CD8-positive, alpha-beta memory T cell (primary cell): ENCODE measurements at regions not wholly inside any gene's neighbourhood (a gene's known extent, or its start where the extent isn't known, plus 50 kb on each side); places are given as distances from the start of the nearest gene placed in this dataset.

Source experiments
- CTCF ChIA-PET: fragments of 350-600 bp; sonication (Branson Sonifier 250); formaldehyde crosslinking; loops from one replicate; lab custom pipeline; 2021; ENCODE audit warnings: antibody characterized with exemption; lab: Charles Lee
- POLR2A ChIA-PET: fragments of 350-600 bp; sonication (Branson Sonifier 250); formaldehyde crosslinking; loops from one replicate; lab custom pipeline; 2021; ENCODE audit warnings: antibody characterized with exemption; lab: Charles Lee
- DNase-seq, 5 donors: peaks; one replicate each; pipeline versions ENCODE4 v3.0.0 to v3.0.0-alpha.2; 2020 to 2022; ENCODE audit warnings: mixed read lengths in 1 of 5
- H3K27ac ChIP-seq: one replicate; pipeline ENCODE4 v1.7.0; 2013; ENCODE audit warnings: low read depth, mild to moderate bottlenecking, low read length, moderate library complexity
- H3K27me3 ChIP-seq: 2 replicates; pipeline ENCODE4 v1.7.0; 2013; ENCODE audit warnings: low read length, mild to moderate bottlenecking; ENCODE audit not compliant: insufficient read depth, poor library complexity, severe bottlenecking
- H3K36me3 ChIP-seq: 2 replicates; pipeline ENCODE4 v1.7.0; 2013; ENCODE audit warnings: mild to moderate bottlenecking, low read length, moderate library complexity; ENCODE audit not compliant: insufficient read depth
- H3K4me1 ChIP-seq: 2 replicates; pipeline ENCODE4 v1.7.0; 2013; ENCODE audit warnings: mild to moderate bottlenecking, low read length, moderate library complexity; ENCODE audit not compliant: insufficient read depth
- H3K4me3 ChIP-seq: 2 replicates; pipeline ENCODE4 v1.7.0; 2013; ENCODE audit warnings: mild to moderate bottlenecking, low read length
- H3K9me3 ChIP-seq: 2 replicates; pipeline ENCODE4 v1.7.0; 2013; ENCODE audit warnings: mild to moderate bottlenecking, low read length
- H3K27ac Mint-ChIP-seq, 8 donors: one replicate each; pipeline ENCODE4 v1.8.0; 2020 to 2021; ENCODE audit warnings: mixed read lengths in 8 of 8, mild to moderate bottlenecking in 6 of 8, inconsistent platforms in 3 of 8, moderate library complexity in 3 of 8
- H3K27me3 Mint-ChIP-seq, 2 donors: one replicate each; pipeline ENCODE4 v1.8.0; 2020 to 2021; ENCODE audit warnings: mixed read lengths in 2 of 2, mild to moderate bottlenecking in 1 of 2, moderate library complexity in 1 of 2
- H3K36me3 Mint-ChIP-seq, 3 donors: one replicate each; pipeline ENCODE4 v1.8.0; 2020 to 2021; ENCODE audit warnings: mixed read lengths in 3 of 3, inconsistent platforms in 1 of 3, mild to moderate bottlenecking in 1 of 3
- H3K4me1 Mint-ChIP-seq, 3 donors: one replicate each; pipeline ENCODE4 v1.8.0; 2020 to 2021; ENCODE audit warnings: mixed read lengths in 3 of 3, inconsistent platforms in 1 of 3, mild to moderate bottlenecking in 1 of 3
- H3K4me3 Mint-ChIP-seq, 7 donors: one replicate each; pipeline ENCODE4 v1.8.0; 2020 to 2021; ENCODE audit warnings: mixed read lengths in 7 of 7, mild to moderate bottlenecking in 6 of 7, moderate library complexity in 4 of 7, inconsistent platforms in 2 of 7
- H3K9me3 Mint-ChIP-seq, 5 donors: one replicate each; pipeline ENCODE4 v1.8.0; 2020 to 2022; ENCODE audit warnings: mixed read lengths in 5 of 5, mild to moderate bottlenecking in 3 of 5, moderate library complexity in 2 of 5, inconsistent platforms in 1 of 5

GRCh38 chr5:28117273-28117672 lies 1078.9 kb upstream of the CDH9 start:
- no peak overlapping the region for H3K27ac Mint-ChIP-seq
- ChIA-PET POLR2A (no interaction called here), CTCF (no interaction called here)
- no peak for DNase-seq
- no peak overlapping the region for H3K4me3 Mint-ChIP-seq
- Histone ChIP-seq H3K36me3 (no peaks in the 10 kb centered on the region), H3K4me3 (no peak overlapping the region), H3K9me3 (no peaks in the 10 kb centered on the region), H3K27me3 (no peaks in the 10 kb centered on the region), H3K27ac (no peak overlapping the region), H3K4me1 (no peaks in the 10 kb centered on the region)
- H3K4me1 Mint-ChIP-seq = no peaks in the 10 kb centered on the region
- H3K36me3 Mint-ChIP-seq = no peaks in the 10 kb centered on the region
- peaks cover 9 to 43% (median 23%) of the 10 kb centered on the region in 5 donors for H3K9me3 Mint-ChIP-seq
- peaks cover 0 to 2% of the 10 kb centered on the region in 2 donors for H3K27me3 Mint-ChIP-seq

- Mint-ChIP-seq H3K27ac (no peak overlapping the region), H3K9me3 (peaks cover 8 to 20% (median 12%) of the 10 kb centered on the region in 5 donors), H3K4me1 (no peaks in the 10 kb centered on the region), H3K27me3 (peaks cover 0 to 2% of the 10 kb centered on the region in 2 donors), H3K36me3 (no peaks in the 10 kb centered on the region), H3K4me3 (no peak overlapping the region)
- ChIA-PET POLR2A (no interaction called here), CTCF (no interaction called here)
- no peaks in the 10 kb centered on the region for H3K36me3 ChIP-seq
- H3K4me3 ChIP-seq = no peak overlapping the region
- H3K9me3 ChIP-seq = no peaks in the 10 kb centered on the region
- H3K27ac ChIP-seq = no peak overlapping the region
- no peaks in the 10 kb centered on the region for H3K27me3 ChIP-seq
- no peaks in the 10 kb centered on the region for H3K4me1 ChIP-seq
- no peak for DNase-seq
Observed at GRCh38 chr5:28110781-28111180, 1072.4 kb upstream of the CDH9 start.

DNA sequence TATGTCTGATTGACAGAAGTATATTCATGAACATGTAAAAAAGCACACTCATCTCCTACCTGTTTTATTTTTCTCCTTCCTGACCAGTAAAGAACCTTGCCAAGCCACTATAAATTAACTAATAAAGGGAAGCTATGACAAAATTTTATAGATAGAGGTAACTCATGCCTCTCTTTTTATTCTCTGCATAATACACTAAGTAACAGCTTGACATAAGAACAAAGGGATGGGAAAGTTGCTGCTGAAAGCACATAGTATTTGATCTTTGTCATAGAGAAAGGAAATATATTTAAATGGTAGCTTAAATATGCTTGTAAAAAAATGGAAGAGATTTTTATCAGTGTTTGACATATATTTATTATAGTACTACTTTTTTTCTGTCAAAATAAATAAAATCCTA lies 1065.7 kb upstream of the CDH9 start:
- DNase-seq = no peak
- no peaks in the 10 kb centered on the region for H3K27me3 ChIP-seq
- Mint-ChIP-seq H3K27ac (no peak overlapping the region), H3K4me1 (no peaks in the 10 kb centered on the region), H3K9me3 (peaks cover under 1 to 13% (median 2%) of the 10 kb centered on the region in 5 donors), H3K27me3 (no peaks in the 10 kb centered on the region), H3K4me3 (no peak overlapping the region), H3K36me3 (no peaks in the 10 kb centered on the region)
- no peak overlapping the region for H3K27ac ChIP-seq
- H3K36me3 ChIP-seq = no peaks in the 10 kb centered on the region
- no peak overlapping the region for H3K4me3 ChIP-seq
- ChIA-PET POLR2A (no interaction called here), CTCF (no interaction called here)
- H3K9me3 ChIP-seq = no peaks in the 10 kb centered on the region
- H3K4me1 ChIP-seq = no peaks in the 10 kb centered on the region

DNA sequence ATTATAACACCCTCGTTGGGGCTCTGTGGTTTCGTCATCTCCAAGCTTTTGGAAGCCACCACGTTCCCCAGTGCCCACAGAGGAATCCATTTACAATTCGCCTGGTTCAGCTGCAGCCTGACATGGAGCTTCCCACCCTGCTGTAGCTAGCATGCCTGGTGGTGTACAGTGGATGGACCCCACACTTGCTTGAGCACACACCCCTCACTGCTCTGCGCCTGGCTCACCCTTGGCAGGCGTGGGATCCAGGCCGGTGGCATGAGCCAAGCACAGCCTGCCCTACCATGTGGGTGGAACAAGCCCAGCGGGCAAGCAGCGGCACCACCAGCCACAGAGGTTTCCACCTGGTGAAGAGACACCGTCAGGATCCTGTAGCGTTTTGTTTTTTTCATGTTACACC lies 1045.7 kb upstream of the CDH9 start:
- H3K4me3 Mint-ChIP-seq = no peak overlapping the region
- DNase-seq = no peak
- Histone ChIP-seq H3K4me1 (no peaks in the 10 kb centered on the region), H3K27ac (no peak overlapping the region), H3K9me3 (no peaks in the 10 kb centered on the region), H3K4me3 (no peak overlapping the region), H3K36me3 (no peaks in the 10 kb centered on the region), H3K27me3 (no peaks in the 10 kb centered on the region)
- POLR2A ChIA-PET = no interaction called here
- H3K27me3 Mint-ChIP-seq = no peaks in the 10 kb centered on the region
- peaks cover 0 to 24% (median 15%) of the 10 kb centered on the region in 5 donors for H3K9me3 Mint-ChIP-seq
- H3K36me3 Mint-ChIP-seq = no peaks in the 10 kb centered on the region
- no peaks in the 10 kb centered on the region for H3K4me1 Mint-ChIP-seq
- CTCF ChIA-PET = no interaction called here
- no peak overlapping the region for H3K27ac Mint-ChIP-seq

GRCh38 chr5:28082610-28083009 lies 1044.2 kb upstream of the CDH9 start:
- no peaks in the 10 kb centered on the region for H3K9me3 ChIP-seq
- Mint-ChIP-seq H3K4me3 (no peak overlapping the region), H3K9me3 (peaks cover 2 to 18% (median 12%) of the 10 kb centered on the region in 5 donors), H3K27ac (no peak overlapping the region), H3K27me3 (no peaks in the 10 kb centered on the region), H3K36me3 (no peaks in the 10 kb centered on the region), H3K4me1 (no peaks in the 10 kb centered on the region)
- no peak overlapping the region for H3K27ac ChIP-seq
- H3K27me3 ChIP-seq = no peaks in the 10 kb centered on the region
- ChIA-PET CTCF (no interaction called here), POLR2A (no interaction called here)
- no peaks in the 10 kb centered on the region for H3K4me1 ChIP-seq
- no peak overlapping the region for H3K4me3 ChIP-seq
- H3K36me3 ChIP-seq = no peaks in the 10 kb centered on the region
- no peak for DNase-seq

- Mint-ChIP-seq H3K4me3 (no peak overlapping the region), H3K9me3 (peaks cover 3 to 19% (median 15%) of the 10 kb centered on the region in 5 donors), H3K4me1 (no peaks in the 10 kb centered on the region), H3K36me3 (no peaks in the 10 kb centered on the region), H3K27ac (no peak overlapping the region), H3K27me3 (no peaks in the 10 kb centered on the region)
- CTCF ChIA-PET = no interaction called here
- POLR2A ChIA-PET = no interaction called here
- no peaks in the 10 kb centered on the region for H3K4me1 ChIP-seq
- no peaks in the 10 kb centered on the region for H3K9me3 ChIP-seq
- H3K27ac ChIP-seq = no peak overlapping the region
- H3K27me3 ChIP-seq = no peaks in the 10 kb centered on the region
- H3K4me3 ChIP-seq = no peak overlapping the region
- no peak for DNase-seq
- no peaks in the 10 kb centered on the region for H3K36me3 ChIP-seq
Observed at GRCh38 chr5:28077291-28078240, 1039.2 kb upstream of the CDH9 start.

DNA sequence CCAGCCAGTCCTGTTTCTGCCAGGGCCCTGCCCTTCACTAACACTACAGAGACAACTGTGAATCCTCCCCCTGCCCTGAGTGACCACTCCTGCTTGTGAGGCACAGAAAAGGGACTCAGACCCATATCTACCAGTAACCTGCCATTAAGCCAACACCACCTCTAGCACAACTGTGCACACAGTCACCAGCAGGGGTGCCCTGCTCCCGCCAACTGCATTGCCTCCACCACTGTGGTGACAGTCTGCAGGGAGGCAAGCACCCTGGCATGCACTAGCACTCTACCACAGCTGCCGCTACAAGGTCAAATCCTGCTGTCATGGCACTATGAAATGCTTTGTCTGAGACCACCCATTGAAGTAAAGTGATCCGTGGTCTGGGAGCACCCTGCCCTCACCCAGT lies 1028.5 kb upstream of the CDH9 start:
- H3K27ac ChIP-seq = no peak overlapping the region
- H3K27me3 ChIP-seq = no peaks in the 10 kb centered on the region
- Mint-ChIP-seq H3K9me3 (peaks cover 6 to 25% (median 13%) of the 10 kb centered on the region in 5 donors), H3K27ac (no peak overlapping the region), H3K27me3 (peaks cover 0 to under 1% of the 10 kb centered on the region in 2 donors), H3K4me3 (no peak overlapping the region), H3K4me1 (no peaks in the 10 kb centered on the region), H3K36me3 (no peaks in the 10 kb centered on the region)
- DNase-seq = no peak
- H3K4me1 ChIP-seq = no peaks in the 10 kb centered on the region
- no peak overlapping the region for H3K4me3 ChIP-seq
- no peaks in the 10 kb centered on the region for H3K36me3 ChIP-seq
- POLR2A ChIA-PET = no interaction called here
- H3K9me3 ChIP-seq = no peaks in the 10 kb centered on the region
- CTCF ChIA-PET = no interaction called here

GRCh38 chr5:28065656-28066055 lies 1027.3 kb upstream of the CDH9 start:
- POLR2A ChIA-PET = no interaction called here
- Mint-ChIP-seq H3K4me3 (no peak overlapping the region), H3K27ac (no peak overlapping the region), H3K27me3 (no peaks in the 10 kb centered on the region), H3K9me3 (peaks cover 5 to 28% (median 13%) of the 10 kb centered on the region in 5 donors), H3K4me1 (no peaks in the 10 kb centered on the region), H3K36me3 (no peaks in the 10 kb centered on the region)
- Histone ChIP-seq H3K4me1 (no peaks in the 10 kb centered on the region), H3K9me3 (no peaks in the 10 kb centered on the region), H3K27ac (no peak overlapping the region), H3K27me3 (no peaks in the 10 kb centered on the region), H3K36me3 (no peaks in the 10 kb centered on the region), H3K4me3 (no peak overlapping the region)
- CTCF ChIA-PET = no interaction called here
- no peak for DNase-seq
